Gastrocnemius medialis (tissue), 4 donors: ENCODE measurements at regions not wholly inside any gene's neighbourhood (a gene's known extent, or its start where the extent isn't known, plus 50 kb on each side); places are given as distances from the start of the nearest gene placed in this dataset.

Source experiments
- CTCF ChIP-seq, 5 experiments: fragments of 450-650 bp in 3 of 5; fragments of 200-600 bp in 2 of 5; sonication (generic) in 2 of 5; IDR thresholded peaks in 4 of 5; conservative IDR thresholded peaks in 1 of 5; 1 replicate in 4 of 5; 2 replicates in 1 of 5; pipeline ENCODE4 v1.5.1; 2016 to 2019; ENCODE audit warnings: antibody characterized with exemption in 5 of 5, mild to moderate bottlenecking in 3 of 5, moderate library complexity in 3 of 5
- POLR2A ChIP-seq, 2 donors: fragments of 450-650 bp; IDR thresholded peaks; one replicate each; pipeline ENCODE4 v1.6.1; 2017; ENCODE audit warnings: antibody characterized with exemption in 2 of 2, mild to moderate bottlenecking in 2 of 2, moderate library complexity in 2 of 2

- no peak for TF ChIP-seq CTCF (IDR thresholded peaks at IDR 0.05 in 4 of 5, conservative IDR thresholded peaks at IDR 0.05 in 1 of 5)
- no peak for TF ChIP-seq POLR2A (IDR thresholded peaks at IDR 0.05)
These were observed 159.0 kb downstream of the ACTL8 start for GRCh38 chr1:17914131-17914530.
